CD14-positive monocyte (primary cell): ENCODE measurements at regions not wholly inside any gene's neighbourhood (a gene's known extent, or its start where the extent isn't known, plus 50 kb on each side); places are given as distances from the start of the nearest gene placed in this dataset.

Experiments
- DNase-seq, 3 donors: peaks; one replicate each; pipeline ENCODE4 v3.0.0-alpha.2; 2011 to 2022
- H2AFZ ChIP-seq: 2 replicates; pipeline ENCODE4 v1.6.0; 2012; ENCODE audit warnings: mild to moderate bottlenecking, low read depth, low read length, inconsistent platforms; ENCODE audit not compliant: insufficient read depth, poor library complexity, severe bottlenecking
- H3K27ac ChIP-seq, 2 donors: 1 replicate in 1 of 2; 2 replicates in 1 of 2; pipeline ENCODE4 v1.5.1; 2012 to 2013; ENCODE audit warnings: low read length in 2 of 2, control low read depth in 1 of 2, inconsistent platforms in 1 of 2, low read depth in 1 of 2, mild to moderate bottlenecking in 1 of 2
- H3K27me3 ChIP-seq, 2 donors: one replicate each; pipeline versions ENCODE4 v1.6.0 to v1.6.1; 2011 to 2013; ENCODE audit warnings: low read length in 2 of 2; ENCODE audit not compliant: control insufficient read depth in 2 of 2, insufficient read depth in 2 of 2
- H3K36me3 ChIP-seq, 2 donors: replicated peaks in 1 of 2; 1 replicate in 1 of 2; 2 replicates in 1 of 2; pipeline versions ENCODE4 v1.5.1 to v1.6.1; 2012 to 2013; ENCODE audit warnings: low read length in 2 of 2, control low read depth in 1 of 2, inconsistent platforms in 1 of 2, mild to moderate bottlenecking in 1 of 2; ENCODE audit not compliant: insufficient read depth in 2 of 2, control insufficient read depth in 1 of 2
- H3K4me1 ChIP-seq, 2 donors: 1 replicate in 1 of 2; 2 replicates in 1 of 2; pipeline versions ENCODE4 v1.5.1 to v1.6.1; 2012 to 2013; ENCODE audit warnings: low read length in 2 of 2, control low read depth in 1 of 2, inconsistent platforms in 1 of 2, mild to moderate bottlenecking in 1 of 2, moderate library complexity in 1 of 2; ENCODE audit not compliant: insufficient read depth in 2 of 2, control insufficient read depth in 1 of 2
- H3K4me2 ChIP-seq: replicated peaks from 2 replicates; pipeline ENCODE3; 2012; ENCODE audit warnings: low read length, moderate library complexity, mild to moderate bottlenecking; ENCODE audit not compliant: poor library complexity, severe bottlenecking; ENCODE audit errors: extremely low read depth
- H3K4me3 ChIP-seq, 3 experiments: fragments of 200-600 bp in 1 of 3; sonication (generic) in 1 of 3; replicated peaks in 1 of 3; 1 replicate in 2 of 3; 2 replicates in 1 of 3; pipeline ENCODE4 v1.5.1; 2011 to 2013; ENCODE audit warnings: low read length in 3 of 3, mild to moderate bottlenecking in 3 of 3, control low read depth in 2 of 3, low read depth in 2 of 3, inconsistent platforms in 1 of 3, moderate library complexity in 1 of 3
- H3K79me2 ChIP-seq: 2 replicates; pipeline ENCODE4 v1.6.0; 2012; ENCODE audit warnings: mild to moderate bottlenecking, control low read depth, inconsistent platforms, low read length, moderate library complexity; ENCODE audit not compliant: insufficient read depth
- H3K9ac ChIP-seq: 2 replicates; pipeline ENCODE4 v1.6.0; 2017; ENCODE audit warnings: low read length, mild to moderate bottlenecking; ENCODE audit not compliant: insufficient read depth, poor library complexity, severe bottlenecking
- H3K9me3 ChIP-seq, 2 donors: replicated peaks in 1 of 2; 1 replicate in 1 of 2; 2 replicates in 1 of 2; pipeline versions ENCODE4 v1.5.1 to v1.6.1; 2012 to 2013; ENCODE audit warnings: low read length in 2 of 2, control low read depth in 1 of 2; ENCODE audit not compliant: control insufficient read depth in 1 of 2, insufficient read depth in 1 of 2
- H4K20me1 ChIP-seq: 2 replicates; pipeline ENCODE4 v1.6.0; 2012; ENCODE audit warnings: mild to moderate bottlenecking, low read length, control low read depth, moderate library complexity; ENCODE audit not compliant: insufficient read depth
- H3K27ac Mint-ChIP-seq, 7 donors: one replicate each; pipeline ENCODE4 v1.8.0; 2020; ENCODE audit warnings: mild to moderate bottlenecking in 7 of 7, mixed read lengths in 7 of 7, moderate library complexity in 6 of 7, inconsistent platforms in 2 of 7
- H3K27me3 Mint-ChIP-seq, 3 donors: one replicate each; pipeline ENCODE4 v1.8.0; 2021 to 2022; ENCODE audit warnings: low read depth in 3 of 3, mild to moderate bottlenecking in 3 of 3, mixed read lengths in 3 of 3, moderate library complexity in 3 of 3, inconsistent platforms in 1 of 3
- H3K36me3 Mint-ChIP-seq, 2 donors: one replicate each; pipeline ENCODE4 v1.8.0; 2020; ENCODE audit warnings: mixed read lengths in 2 of 2, inconsistent platforms in 1 of 2, mild to moderate bottlenecking in 1 of 2
- H3K4me1 Mint-ChIP-seq: one replicate; pipeline ENCODE4 v1.8.0; 2020; ENCODE audit warnings: mild to moderate bottlenecking, mixed read lengths
- H3K4me3 Mint-ChIP-seq, 2 donors: one replicate each; pipeline ENCODE4 v1.8.0; 2020; ENCODE audit warnings: mild to moderate bottlenecking in 2 of 2, mixed read lengths in 2 of 2, moderate library complexity in 1 of 2
- H3K9me3 Mint-ChIP-seq, 7 donors: one replicate each; pipeline ENCODE4 v1.8.0; 2020 to 2022; ENCODE audit warnings: mixed read lengths in 7 of 7, mild to moderate bottlenecking in 6 of 7, moderate library complexity in 6 of 7, inconsistent platforms in 2 of 7
- WGBS: methylation state at CpG from one replicate; pipeline ENCODE4 v1.1.5; 2013; ENCODE audit warnings: missing lambda C conversion rate; ENCODE audit not compliant: insufficient coverage; 5-methylcytosine and 5-hydroxymethylcytosine counted together
- intact Hi-C, 2 donors: fragments of 100-400 bp; cut with micrococcal nuclease; formaldehyde crosslinking; loops; one replicate each; pipeline versions ENCODE4 v1.15.0 to v1.15.1; 2023
- TF ChIP-seq, protein P1 (sequence below): fragments of 200-600 bp; IDR thresholded peaks from one replicate; pipeline ENCODE4 v1.8.0; 2022; ENCODE audit warnings: antibody characterized with exemption, mild to moderate bottlenecking

DNA sequence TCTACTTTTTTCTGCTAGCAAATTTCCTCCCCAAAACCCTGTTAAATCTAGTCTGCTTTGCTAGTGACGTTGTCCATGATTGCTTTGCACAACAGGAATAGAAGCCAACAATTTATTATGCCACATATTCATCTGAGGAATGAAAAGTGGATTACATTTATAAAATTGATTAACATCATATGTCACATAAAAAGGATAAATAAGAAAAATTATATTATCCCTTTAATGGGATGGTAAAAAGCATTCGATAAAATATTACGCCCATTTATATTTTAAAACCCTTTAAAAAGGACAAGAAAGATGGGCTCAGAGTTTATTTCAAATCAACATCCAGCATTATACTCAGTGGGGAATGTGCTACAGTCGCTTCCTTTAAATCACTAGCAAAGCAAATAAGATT is 991.7 kb downstream of the DIAPH3 start:
- DNase-seq, result no peak
- H3K36me3 Mint-ChIP-seq, result no peaks in the 10 kb centered on the region
- Histone ChIP-seq H2AFZ (no peak overlapping the region), H3K4me2 (no peak overlapping the region), H4K20me1 (no peaks in the 10 kb centered on the region), H3K9ac (no peak overlapping the region), H3K79me2 (no peaks in the 10 kb centered on the region), H3K27ac (no peak overlapping the region), H3K27me3 (no peaks in the 10 kb centered on the region), H3K9me3 (peaks cover 6 to 12% of the 10 kb centered on the region in 2 donors), H3K4me3 (no peak overlapping the region), H3K36me3 (no peaks in the 10 kb centered on the region), H3K4me1 (no peaks in the 10 kb centered on the region)
- no peak overlapping the region for H3K27ac Mint-ChIP-seq
- intact Hi-C loops, result no loop called here
- H3K9me3 Mint-ChIP-seq, result peaks cover 0 to 6% (median 1%) of the 10 kb centered on the region in 7 donors
- TF ChIP-seq, protein P1, sequence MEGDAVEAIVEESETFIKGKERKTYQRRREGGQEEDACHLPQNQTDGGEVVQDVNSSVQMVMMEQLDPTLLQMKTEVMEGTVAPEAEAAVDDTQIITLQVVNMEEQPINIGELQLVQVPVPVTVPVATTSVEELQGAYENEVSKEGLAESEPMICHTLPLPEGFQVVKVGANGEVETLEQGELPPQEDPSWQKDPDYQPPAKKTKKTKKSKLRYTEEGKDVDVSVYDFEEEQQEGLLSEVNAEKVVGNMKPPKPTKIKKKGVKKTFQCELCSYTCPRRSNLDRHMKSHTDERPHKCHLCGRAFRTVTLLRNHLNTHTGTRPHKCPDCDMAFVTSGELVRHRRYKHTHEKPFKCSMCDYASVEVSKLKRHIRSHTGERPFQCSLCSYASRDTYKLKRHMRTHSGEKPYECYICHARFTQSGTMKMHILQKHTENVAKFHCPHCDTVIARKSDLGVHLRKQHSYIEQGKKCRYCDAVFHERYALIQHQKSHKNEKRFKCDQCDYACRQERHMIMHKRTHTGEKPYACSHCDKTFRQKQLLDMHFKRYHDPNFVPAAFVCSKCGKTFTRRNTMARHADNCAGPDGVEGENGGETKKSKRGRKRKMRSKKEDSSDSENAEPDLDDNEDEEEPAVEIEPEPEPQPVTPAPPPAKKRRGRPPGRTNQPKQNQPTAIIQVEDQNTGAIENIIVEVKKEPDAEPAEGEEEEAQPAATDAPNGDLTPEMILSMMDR, result no peak
- H3K27me3 Mint-ChIP-seq, result peaks cover 0 to 2% (median 0%) of the 10 kb centered on the region in 3 donors
- no peaks in the 10 kb centered on the region for H3K4me1 Mint-ChIP-seq
- no CpG with 5 or more reads among the region's 4 CpGs for WGBS
- H3K4me3 Mint-ChIP-seq, result no peak overlapping the region

DNA sequence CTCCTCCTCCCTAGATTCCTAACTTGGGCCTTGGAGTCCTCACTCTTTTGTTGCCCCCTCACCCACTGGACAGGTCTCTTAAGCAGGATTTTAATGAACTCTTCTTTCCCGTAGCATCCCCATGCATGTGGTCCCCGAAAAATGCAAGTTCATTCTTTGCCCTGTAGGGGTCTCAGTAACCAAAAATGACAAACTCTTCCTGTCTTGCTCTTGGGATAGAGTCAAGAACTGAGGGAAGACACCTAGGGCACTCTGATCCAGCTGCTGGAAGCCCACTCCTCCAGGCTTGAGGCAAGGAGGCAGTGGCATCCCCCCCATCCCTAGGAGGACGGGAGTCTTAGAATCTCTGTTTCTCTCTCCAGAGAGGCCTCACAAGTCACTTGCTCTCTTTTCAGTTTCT is 987.0 kb downstream of the DIAPH3 start:
- Histone ChIP-seq H3K9me3 (no peaks in the 10 kb centered on the region), H2AFZ (no peak overlapping the region), H4K20me1 (no peaks in the 10 kb centered on the region), H3K36me3 (no peaks in the 10 kb centered on the region), H3K4me3 (no peak overlapping the region), H3K27ac (no peak overlapping the region), H3K4me1 (no peaks in the 10 kb centered on the region), H3K79me2 (no peaks in the 10 kb centered on the region), H3K9ac (no peak overlapping the region), H3K27me3 (no peaks in the 10 kb centered on the region), H3K4me2 (no peak overlapping the region)
- H3K36me3 Mint-ChIP-seq, result no peaks in the 10 kb centered on the region
- intact Hi-C loops, result no loop called here
- 100% methylated on average over 2 of the region's 3 CpGs for WGBS
- TF ChIP-seq, protein P1, result no peak
- no peaks in the 10 kb centered on the region for H3K4me1 Mint-ChIP-seq
- no peak overlapping the region for H3K4me3 Mint-ChIP-seq
- H3K9me3 Mint-ChIP-seq, result peaks cover 0 to 2% (median 0%) of the 10 kb centered on the region in 7 donors
- no peak for DNase-seq
- H3K27ac Mint-ChIP-seq, result no peak overlapping the region
- peaks cover 0 to 3% (median 0%) of the 10 kb centered on the region in 3 donors for H3K27me3 Mint-ChIP-seq
